Activated T-helper 2 cell treated with anti-CD3 and anti-CD28 coated beads, Interferon-gamma antibody, Interleukin-2, Interleukin-4, amounts not matched to agents 10 μg/mL and 5 μg/mL and 100 μg/mL, durations not matched to agents 14 hours and 24 hours and 36 hours (primary cell): ENCODE measurements at regions not wholly inside any gene's neighbourhood (a gene's known extent, or its start where the extent isn't known, plus 50 kb on each side); places are given as distances from the start of the nearest gene placed in this dataset.

ENCODE experiments used
- DNase-seq: peaks from one replicate; pipeline ENCODE4 v3.0.0; 2021; ENCODE audit warnings: low spot score
- H3K27ac Mint-ChIP-seq: one replicate; pipeline ENCODE4 v1.8.0; 2021; ENCODE audit warnings: mixed read lengths
- H3K27me3 Mint-ChIP-seq: one replicate; pipeline ENCODE4 v1.8.0; 2021; ENCODE audit warnings: low read depth, mixed read lengths
- H3K36me3 Mint-ChIP-seq: one replicate; pipeline ENCODE4 v1.8.0; 2021; ENCODE audit warnings: low read depth, mixed read lengths
- H3K4me1 Mint-ChIP-seq: one replicate; pipeline ENCODE4 v1.8.0; 2021; ENCODE audit warnings: low read depth, mixed read lengths
- H3K4me3 Mint-ChIP-seq: one replicate; pipeline ENCODE4 v1.8.0; 2021; ENCODE audit warnings: low read depth, mild to moderate bottlenecking, moderate library complexity, mixed read lengths
- H3K9me3 Mint-ChIP-seq: one replicate; pipeline ENCODE4 v1.8.0; 2021; ENCODE audit warnings: mixed read lengths
- intact Hi-C: fragments of 100-400 bp; cut with micrococcal nuclease; formaldehyde crosslinking; loops from one replicate; pipeline ENCODE4 v1.15.1; 2023

DNA sequence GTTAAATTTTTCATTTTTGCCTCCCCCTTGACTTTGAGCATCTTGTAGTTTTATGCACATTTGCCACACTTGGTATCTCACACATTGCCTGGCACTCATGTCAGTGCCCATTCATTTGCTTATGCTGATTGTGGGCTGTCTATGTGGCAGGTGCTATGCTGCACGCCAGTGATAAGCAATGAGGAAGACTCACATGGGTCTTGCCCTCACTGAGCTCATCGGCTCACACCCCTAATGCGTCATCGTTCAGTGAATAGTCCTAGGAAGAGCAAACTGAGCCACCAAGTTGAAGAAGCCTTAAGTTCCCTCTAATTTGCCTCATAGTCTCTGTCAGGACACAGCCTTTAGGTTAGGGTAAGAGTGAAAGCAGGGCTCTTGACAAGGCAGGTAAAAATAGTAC lies 209.4 kb upstream of the IL12B start:
- peaks cover 10% of the 10 kb centered on the region for H3K27me3 Mint-ChIP-seq
- H3K36me3 Mint-ChIP-seq = no peaks in the 10 kb centered on the region
- no peak overlapping the region for H3K4me3 Mint-ChIP-seq
- no peaks in the 10 kb centered on the region for H3K9me3 Mint-ChIP-seq
- intact Hi-C loops = no loop called here
- no peak for DNase-seq
- H3K4me1 Mint-ChIP-seq = no peaks in the 10 kb centered on the region
- H3K27ac Mint-ChIP-seq = no peak overlapping the region

DNA sequence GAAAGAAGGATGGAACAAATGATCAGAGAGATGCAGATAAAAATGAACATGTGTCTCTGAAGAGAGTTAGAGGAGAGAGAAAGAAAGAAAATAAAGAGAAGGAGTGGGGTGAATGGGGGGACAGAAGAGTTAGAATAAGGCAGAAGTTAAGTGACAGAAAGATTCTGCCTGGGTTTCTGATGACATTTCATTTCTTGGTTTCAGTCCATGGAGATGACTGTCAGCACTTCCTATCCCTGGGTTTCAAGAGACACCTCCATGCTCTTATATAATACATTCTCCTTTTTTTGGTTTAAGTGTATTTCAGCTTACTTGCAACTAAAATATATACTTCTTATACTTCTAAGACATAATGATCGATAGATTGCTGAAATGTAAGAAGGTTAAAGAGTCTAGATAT lies 213.0 kb upstream of the IL12B start:
- intact Hi-C loops = no loop called here
- H3K27me3 Mint-ChIP-seq = peaks cover 14% of the 10 kb centered on the region
- H3K4me3 Mint-ChIP-seq = no peak overlapping the region

DNA sequence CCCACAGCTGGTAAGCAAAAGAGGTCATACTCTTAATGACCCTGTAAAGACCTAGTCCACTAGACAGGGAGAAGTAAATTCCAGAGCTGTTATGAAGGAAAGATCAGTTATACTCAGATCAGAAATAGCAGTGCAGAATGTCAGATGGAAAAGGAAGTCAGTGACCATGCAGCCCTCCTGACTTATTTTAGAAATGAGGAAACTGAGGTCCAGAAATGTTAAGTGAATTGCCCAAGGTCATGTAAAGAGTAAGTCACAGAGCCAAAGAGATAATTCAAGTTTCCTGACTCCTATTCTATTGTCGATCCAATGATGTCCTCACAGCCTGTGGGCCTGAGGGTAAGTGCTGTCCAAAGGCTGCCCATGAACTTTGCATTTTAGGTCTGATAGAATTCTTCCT lies 214.9 kb upstream of the IL12B start:
- intact Hi-C loops = no loop called here
- no peak for DNase-seq
- Mint-ChIP-seq H3K36me3 (no peaks in the 10 kb centered on the region), H3K27me3 (peaks cover 16% of the 10 kb centered on the region), H3K4me3 (no peak overlapping the region), H3K9me3 (no peaks in the 10 kb centered on the region), H3K4me1 (no peaks in the 10 kb centered on the region), H3K27ac (no peak overlapping the region)

More for the DNA sequence above, 213.0 kb upstream of the IL12B start:
- DNase-seq = no peak
- Mint-ChIP-seq H3K4me1 (no peaks in the 10 kb centered on the region), H3K27ac (no peak overlapping the region), H3K36me3 (no peaks in the 10 kb centered on the region), H3K9me3 (no peaks in the 10 kb centered on the region)

DNA sequence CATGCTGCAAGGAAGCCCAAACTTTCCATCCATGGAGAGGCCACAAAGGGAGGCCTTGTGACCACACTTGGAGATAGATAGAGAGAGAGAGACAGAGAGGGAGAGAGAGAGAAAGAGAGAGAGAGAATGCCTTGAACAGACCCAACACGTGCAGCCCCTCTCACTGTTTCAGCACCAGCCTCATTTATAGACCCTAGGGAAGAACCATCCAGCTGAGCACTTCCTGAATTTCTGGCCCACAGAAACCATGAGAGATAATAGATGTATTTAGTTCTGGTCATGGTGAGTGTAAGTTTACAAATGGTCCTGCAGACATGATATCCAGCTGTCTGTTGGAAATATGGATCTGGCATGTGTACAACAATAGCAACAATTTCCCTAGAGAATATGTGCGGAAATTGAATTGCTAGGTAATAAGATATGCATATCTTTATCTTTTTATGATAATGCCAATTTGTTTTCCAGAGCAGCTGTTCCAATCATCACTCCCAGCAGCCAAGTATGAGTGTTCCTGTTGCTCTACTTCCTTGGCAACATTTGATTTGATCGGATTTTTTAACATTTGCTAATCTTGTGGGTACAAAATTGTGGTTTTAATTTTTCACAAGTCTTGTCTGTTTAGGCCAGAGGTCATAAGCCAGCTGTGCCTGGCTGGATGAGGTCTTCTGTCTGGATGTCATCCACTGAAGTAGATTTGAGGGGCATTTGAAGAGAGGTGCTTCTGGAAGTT lies 217.3 kb upstream of the IL12B start:
- Mint-ChIP-seq H3K27me3 (peaks cover 13% of the 10 kb centered on the region), H3K36me3 (no peaks in the 10 kb centered on the region), H3K9me3 (no peaks in the 10 kb centered on the region), H3K4me3 (no peak overlapping the region), H3K27ac (no peak overlapping the region), H3K4me1 (no peaks in the 10 kb centered on the region)
- intact Hi-C loops = no loop called here
- DNase-seq = no peak

DNA sequence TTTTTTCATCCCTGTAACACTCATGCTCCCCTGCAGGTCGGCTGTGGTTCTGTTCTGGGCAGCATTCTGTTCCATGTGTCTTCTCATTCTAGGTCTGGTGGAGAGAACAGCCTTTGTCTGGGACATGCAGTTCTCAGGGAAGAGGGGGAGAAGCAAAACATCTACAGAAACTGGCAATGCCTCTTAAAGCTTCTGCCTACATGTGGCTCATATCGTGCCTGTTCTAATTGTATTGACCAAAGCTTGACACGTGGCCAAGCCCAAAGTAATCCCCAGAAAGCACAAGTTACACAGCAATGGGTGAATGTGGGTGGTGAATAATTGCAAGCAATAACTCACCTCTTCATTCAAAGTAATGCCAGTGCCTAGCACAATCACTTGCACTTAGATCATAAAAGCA lies 218.2 kb upstream of the IL12B start:
- H3K27ac Mint-ChIP-seq = no peak overlapping the region
- no peaks in the 10 kb centered on the region for H3K9me3 Mint-ChIP-seq
- intact Hi-C loops = no loop called here
- H3K27me3 Mint-ChIP-seq = peaks cover 17% of the 10 kb centered on the region
- no peak overlapping the region for H3K4me3 Mint-ChIP-seq
- no peak for DNase-seq
- H3K36me3 Mint-ChIP-seq = no peaks in the 10 kb centered on the region
- H3K4me1 Mint-ChIP-seq = no peaks in the 10 kb centered on the region

DNA sequence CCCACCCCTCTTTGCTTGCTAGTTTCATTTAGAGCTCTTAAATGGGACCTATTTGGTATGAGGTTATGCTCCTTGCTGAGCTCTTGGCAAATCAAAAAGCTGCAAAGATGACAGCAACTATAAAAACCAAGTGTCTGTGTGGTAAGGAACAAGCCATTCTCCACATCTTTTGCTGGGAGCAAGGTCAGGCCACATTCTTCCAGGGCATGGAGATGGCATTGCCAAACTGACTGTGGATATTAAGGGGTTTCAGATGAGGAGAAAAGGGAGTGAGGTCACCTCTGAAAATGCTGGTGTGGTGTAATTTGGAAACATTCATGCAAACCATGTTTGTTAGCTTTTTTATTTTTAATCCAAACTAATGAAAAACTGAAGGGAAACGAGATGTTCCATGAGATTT lies 218.8 kb upstream of the IL12B start:
- no peak overlapping the region for H3K4me3 Mint-ChIP-seq
- intact Hi-C loops = no loop called here

DNA sequence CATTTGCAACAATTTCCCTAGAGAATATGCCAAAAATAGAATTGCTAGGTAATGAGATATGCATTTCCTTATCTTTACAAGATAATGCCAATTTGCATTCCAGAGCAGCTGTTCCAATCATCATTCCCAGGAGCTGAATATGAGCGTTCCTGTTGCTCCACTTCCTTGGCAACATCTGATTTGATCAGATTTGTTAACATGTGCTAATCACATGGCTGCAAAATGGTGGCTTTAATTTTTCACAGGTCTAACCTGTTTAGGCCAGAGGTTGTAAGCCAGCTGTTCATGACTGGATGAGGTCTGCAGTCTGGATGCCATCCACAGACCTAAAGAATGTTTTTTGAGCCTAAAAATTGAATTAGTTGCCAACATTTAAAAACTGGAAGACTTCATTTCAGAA lies 220.7 kb upstream of the IL12B start:
- no peaks in the 10 kb centered on the region for H3K9me3 Mint-ChIP-seq
- no peaks in the 10 kb centered on the region for H3K36me3 Mint-ChIP-seq
- DNase-seq = no peak
- peaks cover 26% of the 10 kb centered on the region for H3K27me3 Mint-ChIP-seq
- H3K4me3 Mint-ChIP-seq = no peak overlapping the region
- H3K27ac Mint-ChIP-seq = no peak overlapping the region
- no peaks in the 10 kb centered on the region for H3K4me1 Mint-ChIP-seq
- intact Hi-C loops = no loop called here

More for the DNA sequence above, 218.8 kb upstream of the IL12B start:
- DNase-seq = no peak
- Mint-ChIP-seq H3K9me3 (no peaks in the 10 kb centered on the region), H3K4me1 (no peaks in the 10 kb centered on the region), H3K27me3 (peaks cover 21% of the 10 kb centered on the region), H3K27ac (no peak overlapping the region), H3K36me3 (no peaks in the 10 kb centered on the region)

DNA sequence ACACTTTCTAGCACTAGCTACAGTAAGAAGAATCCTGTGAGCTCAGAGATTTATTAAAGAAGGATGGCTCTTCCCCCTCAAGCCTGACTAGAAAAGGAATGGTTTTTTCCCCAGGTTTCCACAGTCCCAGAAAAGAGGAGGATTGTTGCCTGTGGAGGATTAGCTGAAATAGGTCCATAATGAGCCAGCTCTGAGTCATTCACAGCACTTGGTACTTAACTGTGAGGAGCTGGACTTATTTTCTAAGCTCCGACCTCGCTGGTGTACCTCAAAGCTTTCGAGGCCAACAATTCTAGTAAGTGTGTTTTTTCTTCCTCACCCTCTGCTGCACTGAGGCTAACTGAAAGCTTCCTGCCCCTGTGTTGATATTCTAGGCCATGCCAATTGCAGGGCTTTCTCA lies 222.5 kb upstream of the IL12B start:
- peaks cover 26% of the 10 kb centered on the region for H3K27me3 Mint-ChIP-seq

DNA sequence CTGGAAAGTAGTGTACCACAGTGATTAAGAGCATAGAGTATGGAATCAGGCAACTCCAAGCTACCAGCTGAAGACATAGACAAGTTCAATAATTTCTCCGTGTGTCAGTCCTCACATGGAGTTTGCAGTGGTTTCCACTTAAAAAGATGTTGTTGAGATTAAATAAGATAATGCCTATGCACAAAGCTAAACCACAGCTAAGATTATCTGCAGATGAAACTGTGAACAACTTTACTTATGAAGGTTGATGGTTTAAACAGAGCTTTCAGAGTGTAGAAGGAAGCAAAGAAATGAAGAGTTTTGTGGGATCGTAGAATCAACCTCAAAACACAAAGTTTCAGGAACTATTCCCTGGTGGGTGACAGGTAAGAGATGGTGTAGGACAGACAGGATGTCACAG lies 223.5 kb upstream of the IL12B start:
- no peak for DNase-seq
- H3K27me3 Mint-ChIP-seq = peaks cover 26% of the 10 kb centered on the region
- H3K4me3 Mint-ChIP-seq = no peak overlapping the region
- no peak overlapping the region for H3K27ac Mint-ChIP-seq
- H3K4me1 Mint-ChIP-seq = no peaks in the 10 kb centered on the region
- intact Hi-C loops = no loop called here
- no peaks in the 10 kb centered on the region for H3K36me3 Mint-ChIP-seq
- H3K9me3 Mint-ChIP-seq = no peaks in the 10 kb centered on the region

More for the DNA sequence above, 222.5 kb upstream of the IL12B start:
- Mint-ChIP-seq H3K36me3 (no peaks in the 10 kb centered on the region), H3K4me3 (no peak overlapping the region), H3K27ac (no peak overlapping the region), H3K9me3 (no peaks in the 10 kb centered on the region), H3K4me1 (no peaks in the 10 kb centered on the region)
- intact Hi-C loops = no loop called here
- no peak for DNase-seq

DNA sequence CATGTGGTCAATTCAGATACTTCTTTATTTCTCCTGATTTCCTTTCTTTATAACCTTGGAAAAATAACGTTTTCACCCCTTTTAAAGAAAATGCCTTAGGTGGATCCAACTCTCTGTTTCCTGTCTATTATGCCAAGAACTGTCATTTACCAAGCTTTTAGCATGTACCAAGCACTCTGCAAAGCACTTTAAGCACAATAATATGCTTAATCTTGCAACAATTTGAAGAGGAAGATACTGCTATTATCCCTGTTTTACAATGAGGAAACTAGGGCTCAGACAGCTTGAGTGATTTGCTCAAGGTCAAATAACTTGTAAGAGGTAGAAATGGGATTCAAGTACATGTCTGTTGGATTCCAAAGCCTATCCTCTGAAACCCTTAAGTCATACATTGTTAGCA lies 224.8 kb upstream of the IL12B start:
- intact Hi-C loops = no loop called here
- DNase-seq = no peak
- Mint-ChIP-seq H3K36me3 (no peaks in the 10 kb centered on the region), H3K4me1 (no peaks in the 10 kb centered on the region), H3K9me3 (no peaks in the 10 kb centered on the region), H3K4me3 (no peak overlapping the region), H3K27me3 (peaks cover 26% of the 10 kb centered on the region), H3K27ac (no peak overlapping the region)

DNA sequence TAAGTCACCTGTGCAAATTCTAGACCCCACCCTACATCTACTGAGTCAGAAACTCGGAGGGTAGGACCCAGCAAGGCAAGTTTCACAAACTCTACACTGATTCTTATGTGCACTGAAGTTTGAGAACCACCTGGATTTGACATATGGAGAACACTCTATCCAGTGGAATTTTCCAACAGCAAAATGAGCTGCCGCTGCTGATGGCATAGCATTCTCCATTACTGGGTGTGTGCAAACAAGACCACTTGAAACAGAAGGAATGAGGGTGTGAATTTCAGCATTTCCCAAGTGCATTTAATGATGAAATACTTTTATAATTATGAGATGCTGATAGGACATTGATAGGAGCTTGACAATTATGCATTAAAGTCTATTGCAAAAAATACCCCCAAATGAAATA lies 229.1 kb upstream of the IL12B start:
- no peak for DNase-seq
- intact Hi-C loops = no loop called here
- H3K27ac Mint-ChIP-seq = no peak overlapping the region
- H3K4me3 Mint-ChIP-seq = no peak overlapping the region
- peaks cover 12% of the 10 kb centered on the region for H3K27me3 Mint-ChIP-seq
- no peaks in the 10 kb centered on the region for H3K9me3 Mint-ChIP-seq
- no peaks in the 10 kb centered on the region for H3K4me1 Mint-ChIP-seq
- no peaks in the 10 kb centered on the region for H3K36me3 Mint-ChIP-seq

DNA sequence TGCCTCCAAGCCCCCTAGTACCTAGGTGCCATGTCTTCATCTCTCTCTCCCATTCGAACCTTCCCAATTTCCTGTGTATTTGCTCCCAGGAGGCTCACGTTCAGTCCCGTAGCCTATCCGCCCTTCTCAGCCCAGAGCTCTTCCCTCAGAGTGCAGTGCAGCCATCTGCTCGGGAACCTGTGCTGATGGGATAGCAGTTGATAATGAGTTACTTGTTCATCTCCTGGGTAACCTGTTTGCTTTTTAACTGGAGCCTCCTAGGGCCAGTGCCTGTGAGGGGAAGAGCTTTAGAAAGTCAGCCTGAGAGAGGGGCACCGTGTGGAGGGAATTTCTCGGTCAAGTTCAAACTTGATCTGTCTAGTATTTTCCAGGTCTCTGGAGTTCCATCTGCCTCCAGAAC lies 229.8 kb upstream of the IL12B start:
- H3K9me3 Mint-ChIP-seq = no peaks in the 10 kb centered on the region

DNA sequence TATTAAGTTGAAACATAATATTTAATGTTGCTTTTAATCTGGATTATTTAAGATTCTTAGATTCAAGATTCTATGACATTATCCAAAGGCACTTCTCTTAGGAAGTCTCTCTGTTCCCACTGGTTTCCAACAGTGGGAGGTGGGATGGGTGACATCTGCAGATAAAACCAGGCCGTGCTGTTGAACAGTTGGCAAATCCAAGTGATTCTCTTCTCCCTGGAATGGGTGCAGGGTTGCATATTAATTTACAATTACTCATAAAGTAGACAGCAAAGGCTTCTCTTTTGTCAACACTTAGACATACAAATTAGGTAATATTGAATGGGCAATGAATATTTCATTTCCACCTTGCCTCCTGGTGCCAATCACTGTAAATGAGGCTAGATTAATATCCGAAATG lies 233.7 kb upstream of the IL12B start:
- H3K36me3 Mint-ChIP-seq = no peaks in the 10 kb centered on the region
- H3K4me3 Mint-ChIP-seq = no peak overlapping the region
- H3K9me3 Mint-ChIP-seq = no peaks in the 10 kb centered on the region
- no peaks in the 10 kb centered on the region for H3K4me1 Mint-ChIP-seq
- peaks cover 6% of the 10 kb centered on the region for H3K27me3 Mint-ChIP-seq
- intact Hi-C loops = no loop called here
- no peak overlapping the region for H3K27ac Mint-ChIP-seq
- DNase-seq = no peak

More for the DNA sequence above, 229.8 kb upstream of the IL12B start:
- intact Hi-C loops = no loop called here
- DNase-seq = no peak
- Mint-ChIP-seq H3K4me1 (no peaks in the 10 kb centered on the region), H3K27me3 (peaks cover 9% of the 10 kb centered on the region), H3K4me3 (no peak overlapping the region), H3K36me3 (no peaks in the 10 kb centered on the region), H3K27ac (no peak overlapping the region)

DNA sequence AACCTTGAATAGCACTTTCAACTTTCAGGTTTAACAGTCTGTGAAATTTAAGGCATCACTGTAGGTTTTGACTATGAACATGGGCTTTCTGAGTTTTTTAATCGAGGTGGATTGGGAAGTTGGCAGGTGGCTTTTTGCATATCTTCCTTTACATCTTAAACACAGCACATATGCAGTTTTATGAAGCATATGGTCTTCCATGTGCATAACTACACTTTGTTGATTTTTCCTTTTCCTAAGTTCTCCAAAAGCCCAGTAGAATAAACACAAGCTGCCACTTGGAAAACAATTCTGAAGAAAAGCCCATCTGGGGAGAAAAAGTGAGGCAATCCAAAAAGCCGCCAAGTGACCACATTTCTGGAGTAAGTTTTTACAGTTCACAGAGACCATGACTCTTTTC lies 236.5 kb upstream of the IL12B start:
- H3K9me3 Mint-ChIP-seq = no peaks in the 10 kb centered on the region
- H3K36me3 Mint-ChIP-seq = no peaks in the 10 kb centered on the region
- H3K27me3 Mint-ChIP-seq = peaks cover 4% of the 10 kb centered on the region
- no peak overlapping the region for H3K27ac Mint-ChIP-seq
- no peak overlapping the region for H3K4me3 Mint-ChIP-seq
- no peak for DNase-seq
- H3K4me1 Mint-ChIP-seq = no peaks in the 10 kb centered on the region
- intact Hi-C loops = no loop called here
